Thyroid gland (tissue), 4 donors: ENCODE measurements at regions not wholly inside any gene's neighbourhood (a gene's known extent, or its start where the extent isn't known, plus 50 kb on each side); places are given as distances from the start of the nearest gene placed in this dataset.
"Not testable (repeated sequence)": the region's sequence is repeated elsewhere in the genome, so short reads cannot be mapped to it uniquely, and the experiment has no call there.

Experiments
- CTCF ChIP-seq, 6 experiments: fragments of 200-600 bp in 3 of 6; fragments of 450-650 bp in 3 of 6; sonication (generic) in 3 of 6; IDR thresholded peaks; one replicate each; pipeline ENCODE4 v1.5.1; 2016 to 2019; ENCODE audit warnings: antibody characterized with exemption in 6 of 6, mild to moderate bottlenecking in 2 of 6, inconsistent platforms in 1 of 6, moderate library complexity in 1 of 6
- POLR2A ChIP-seq, 2 donors: fragments of 450-650 bp; IDR thresholded peaks; one replicate each; pipeline ENCODE4 v1.6.1; 2017; ENCODE audit warnings: antibody characterized with exemption in 2 of 2, mild to moderate bottlenecking in 2 of 2, moderate library complexity in 1 of 2

DNA sequence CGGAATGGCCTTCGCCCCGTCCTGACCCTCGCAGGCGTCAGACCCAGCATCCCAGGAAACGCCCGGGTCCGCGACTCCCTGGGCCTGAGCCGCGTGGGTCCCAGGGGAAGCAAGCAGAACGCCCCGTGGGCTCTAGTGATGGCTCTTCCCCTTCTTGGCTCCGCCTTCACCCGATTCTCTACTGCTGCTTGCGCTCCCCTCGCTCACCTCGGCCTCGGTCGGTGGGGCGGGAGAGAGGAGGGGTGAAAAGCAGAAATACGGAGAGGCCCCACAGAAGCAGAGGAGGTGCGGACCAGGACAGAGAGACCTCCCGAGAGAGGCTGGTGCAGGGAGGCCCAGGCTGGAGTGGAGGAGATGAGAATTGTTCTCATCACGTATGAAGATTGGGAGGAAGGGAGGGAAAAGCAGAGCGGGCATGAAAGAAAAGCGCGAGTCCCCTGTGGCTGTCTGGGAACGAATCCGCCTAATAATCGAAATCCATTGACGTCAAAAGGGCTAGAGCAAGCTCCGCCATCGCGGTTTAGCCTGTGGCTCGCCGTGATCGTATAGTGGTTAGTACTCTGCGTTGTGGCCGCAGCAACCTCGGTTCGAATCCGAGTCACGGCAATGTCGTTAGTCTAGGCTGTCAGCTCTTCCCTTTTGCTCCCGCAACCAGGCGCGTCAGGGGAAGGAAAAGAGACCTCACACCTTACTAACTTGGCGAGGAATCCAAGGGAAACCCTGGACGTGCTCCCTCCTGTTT, 128.9 kb upstream of the NBPF11 start:
- TF ChIP-seq POLR2A, CTCF (IDR thresholded peaks at IDR 0.05): not testable (repeated sequence)
